ENCODE measurements at regions not wholly inside any gene's neighbourhood (a gene's known extent, or its start where the extent isn't known, plus 50 kb on each side); places are given as distances from the start of the nearest gene placed in this dataset.

GRCh38 chr3:27574438-27574795, 90.2 kb upstream of the SLC4A7 start:
- H3K4me2 ChIP-seq (ENCODE audit: low read depth, low read length, poor library complexity, severe bottlenecking): no peak overlapping the region
- no peaks in the 10 kb centered on the region for H3F3A ChIP-seq (ENCODE audit: insufficient read depth)
- H3K36me3 ChIP-seq (ENCODE audit: low read length): no peaks in the 10 kb centered on the region
- H3K9me3 ChIP-seq (ENCODE audit: insufficient read depth, low read length): no peaks in the 10 kb centered on the region
- H3K27me3 ChIP-seq (ENCODE audit: low read length): no peaks in the 10 kb centered on the region
- H4K20me1 ChIP-seq (ENCODE audit: low read depth, low read length): no peaks in the 10 kb centered on the region
- H3K79me2 ChIP-seq (ENCODE audit: insufficient read depth, low read length): no peaks in the 10 kb centered on the region
- TF ChIP-seq CTCF (IDR thresholded peaks at IDR 0.05; ENCODE audit: insufficient read depth, low read length, poor library complexity, severe bottlenecking): no peak
- no peak for TF ChIP-seq EZH2phosphoT487 (conservative IDR thresholded peaks at IDR 0.05; ENCODE audit: low read length)
- no peaks in the 10 kb centered on the region for H3K9me2 ChIP-seq (replicated peaks; ENCODE audit: insufficient read depth, low read length)
- no peak overlapping the region for H3K27ac ChIP-seq (ENCODE audit: low read depth, low read length)
- no peak overlapping the region for H3K9ac ChIP-seq (ENCODE audit: low read length)
- no peak overlapping the region for H2AFZ ChIP-seq (ENCODE audit: low read depth, low read length, severe bottlenecking)
- H3K4me3 ChIP-seq (ENCODE audit: insufficient read depth, low read length, poor library complexity, severe bottlenecking): no peak overlapping the region

- TF ChIP-seq EZH2phosphoT487 (conservative IDR thresholded peaks at IDR 0.05; ENCODE audit: low read length) (no peak), CTCF (IDR thresholded peaks at IDR 0.05; ENCODE audit: insufficient read depth, low read length, poor library complexity, severe bottlenecking) (no peak)
- H3K27me3 ChIP-seq (ENCODE audit: low read length): no peaks in the 10 kb centered on the region
- no peaks in the 10 kb centered on the region for H3F3A ChIP-seq (ENCODE audit: insufficient read depth)
- H3K36me3 ChIP-seq (ENCODE audit: low read length): no peaks in the 10 kb centered on the region
- H3K4me3 ChIP-seq (ENCODE audit: insufficient read depth, low read length, poor library complexity, severe bottlenecking): no peak overlapping the region
- H4K20me1 ChIP-seq (ENCODE audit: low read depth, low read length): no peaks in the 10 kb centered on the region
- no peak overlapping the region for H2AFZ ChIP-seq (ENCODE audit: low read depth, low read length, severe bottlenecking)
- no peak overlapping the region for H3K9ac ChIP-seq (ENCODE audit: low read length)
- no peaks in the 10 kb centered on the region for H3K79me2 ChIP-seq (ENCODE audit: insufficient read depth, low read length)
- no peak overlapping the region for H3K27ac ChIP-seq (ENCODE audit: low read depth, low read length)
- H3K9me2 ChIP-seq (replicated peaks; ENCODE audit: insufficient read depth, low read length): no peaks in the 10 kb centered on the region
- no peak overlapping the region for H3K4me2 ChIP-seq (ENCODE audit: low read depth, low read length, poor library complexity, severe bottlenecking)
- H3K9me3 ChIP-seq (ENCODE audit: insufficient read depth, low read length): no peaks in the 10 kb centered on the region
These were observed 89.7 kb upstream of the SLC4A7 start for GRCh38 chr3:27573780-27574437.

- H3K9me3 ChIP-seq (ENCODE audit: insufficient read depth, low read length): no peaks in the 10 kb centered on the region
- no peak overlapping the region for H3K4me3 ChIP-seq (ENCODE audit: insufficient read depth, low read length, poor library complexity, severe bottlenecking)
- no peak overlapping the region for H3K4me2 ChIP-seq (ENCODE audit: low read depth, low read length, poor library complexity, severe bottlenecking)
- no peaks in the 10 kb centered on the region for H4K20me1 ChIP-seq (ENCODE audit: low read depth, low read length)
- TF ChIP-seq CTCF (IDR thresholded peaks at IDR 0.05; ENCODE audit: insufficient read depth, low read length, poor library complexity, severe bottlenecking) (no peak), EZH2phosphoT487 (conservative IDR thresholded peaks at IDR 0.05; ENCODE audit: low read length) (no peak)
- no peaks in the 10 kb centered on the region for H3K9me2 ChIP-seq (replicated peaks; ENCODE audit: insufficient read depth, low read length)
- H3K36me3 ChIP-seq (ENCODE audit: low read length): no peaks in the 10 kb centered on the region
- H2AFZ ChIP-seq (ENCODE audit: low read depth, low read length, severe bottlenecking): no peak overlapping the region
- H3K27ac ChIP-seq (ENCODE audit: low read depth, low read length): no peak overlapping the region
- H3K27me3 ChIP-seq (ENCODE audit: low read length): no peaks in the 10 kb centered on the region
- H3K79me2 ChIP-seq (ENCODE audit: insufficient read depth, low read length): no peaks in the 10 kb centered on the region
- no peaks in the 10 kb centered on the region for H3F3A ChIP-seq (ENCODE audit: insufficient read depth)
- H3K9ac ChIP-seq (ENCODE audit: low read length): no peak overlapping the region
These were observed 89.0 kb upstream of the SLC4A7 start for GRCh38 chr3:27573138-27573537.

All from SU-DHL-6 (cell line).